ENCODE measurements at regions not wholly inside any gene's neighbourhood (a gene's known extent, or its start where the extent isn't known, plus 50 kb on each side); places are given as distances from the start of the nearest gene placed in this dataset.
"Not testable (repeated sequence)": the region's sequence is repeated elsewhere in the genome, so short reads cannot be mapped to it uniquely, and the experiment has no call there.

- DNase-seq (ENCODE audit: low read depth), result no peak
- in situ Hi-C loops (cut with HindIII; ENCODE audit: low pct_unique_long_range_greater_than_20kb, low sequenced_read_pairs), result no loop called here
Measured at GRCh38 chr11:90722552-90723190, 499.8 kb upstream of the CHORDC1 start.

- in situ Hi-C loops (cut with HindIII; ENCODE audit: low pct_unique_long_range_greater_than_20kb, low sequenced_read_pairs), result no loop called here
- DNase-seq (ENCODE audit: low read depth), result no peak
Measured at GRCh38 chr11:90717522-90717921, 494.7 kb upstream of the CHORDC1 start.

DNA sequence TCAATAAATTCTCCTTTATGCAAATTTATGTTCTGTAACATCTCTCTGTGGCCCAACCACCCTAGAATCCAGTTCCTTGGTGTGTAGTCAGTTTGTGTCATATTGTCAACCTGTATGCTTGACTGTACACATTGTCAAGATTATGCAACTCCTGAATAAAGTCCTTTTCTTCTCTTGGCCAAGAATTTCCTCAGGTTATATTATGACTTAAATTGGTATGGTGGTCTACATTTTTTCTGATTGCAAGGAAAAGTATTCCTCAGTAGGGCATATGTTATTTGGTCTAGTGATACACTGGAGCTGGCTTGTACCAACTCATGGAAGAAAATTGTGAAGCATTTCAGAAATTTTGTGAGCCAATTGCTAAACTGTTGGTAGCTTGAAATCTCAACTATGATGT, 482.8 kb upstream of the CHORDC1 start:
- in situ Hi-C loops (cut with HindIII; ENCODE audit: low pct_unique_long_range_greater_than_20kb, low sequenced_read_pairs), result no loop called here
- DNase-seq (ENCODE audit: low read depth), result no peak

DNA sequence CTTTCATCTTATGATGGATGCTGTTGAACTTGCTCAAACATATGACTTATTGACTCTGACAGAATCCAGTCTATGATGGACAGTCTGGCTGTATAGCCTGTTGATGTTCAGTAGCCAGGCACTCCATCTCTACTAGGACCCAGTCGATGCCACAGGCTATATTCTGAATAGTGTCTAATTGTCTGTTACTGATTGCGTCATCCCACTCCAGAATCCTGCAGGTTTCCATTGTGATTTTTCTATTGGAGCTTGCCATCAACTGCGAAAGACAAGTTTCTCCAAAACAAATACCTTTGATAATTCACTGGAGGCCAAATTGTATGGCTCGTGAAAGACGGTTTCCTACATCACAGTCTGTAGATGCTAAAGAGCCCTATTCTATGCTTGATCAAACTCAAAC, 481.7 kb upstream of the CHORDC1 start:
- in situ Hi-C loops (cut with HindIII; ENCODE audit: low pct_unique_long_range_greater_than_20kb, low sequenced_read_pairs), result no loop called here
- no peak for DNase-seq (ENCODE audit: low read depth)

DNA sequence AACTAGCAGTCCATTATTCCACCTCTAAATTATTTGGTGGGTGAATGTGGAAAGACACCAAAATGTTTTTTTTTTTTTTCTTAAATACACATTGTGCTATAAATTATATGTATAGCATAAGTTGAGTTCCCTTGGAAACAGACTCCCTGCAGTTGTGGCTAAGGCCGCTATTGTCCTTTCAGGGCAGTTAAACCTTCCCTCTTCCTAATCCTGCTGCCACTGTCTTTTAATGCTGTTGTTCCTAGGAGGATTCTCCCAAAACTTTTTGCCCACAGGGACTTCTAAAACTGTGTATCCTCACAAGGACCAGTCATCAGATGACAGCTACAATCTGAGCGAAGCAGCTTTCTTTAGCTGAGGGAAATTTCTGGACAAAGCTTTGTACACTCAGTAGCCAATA, 478.9 kb upstream of the CHORDC1 start:
- in situ Hi-C loops (cut with HindIII; ENCODE audit: low pct_unique_long_range_greater_than_20kb, low sequenced_read_pairs), result no loop called here

DNA sequence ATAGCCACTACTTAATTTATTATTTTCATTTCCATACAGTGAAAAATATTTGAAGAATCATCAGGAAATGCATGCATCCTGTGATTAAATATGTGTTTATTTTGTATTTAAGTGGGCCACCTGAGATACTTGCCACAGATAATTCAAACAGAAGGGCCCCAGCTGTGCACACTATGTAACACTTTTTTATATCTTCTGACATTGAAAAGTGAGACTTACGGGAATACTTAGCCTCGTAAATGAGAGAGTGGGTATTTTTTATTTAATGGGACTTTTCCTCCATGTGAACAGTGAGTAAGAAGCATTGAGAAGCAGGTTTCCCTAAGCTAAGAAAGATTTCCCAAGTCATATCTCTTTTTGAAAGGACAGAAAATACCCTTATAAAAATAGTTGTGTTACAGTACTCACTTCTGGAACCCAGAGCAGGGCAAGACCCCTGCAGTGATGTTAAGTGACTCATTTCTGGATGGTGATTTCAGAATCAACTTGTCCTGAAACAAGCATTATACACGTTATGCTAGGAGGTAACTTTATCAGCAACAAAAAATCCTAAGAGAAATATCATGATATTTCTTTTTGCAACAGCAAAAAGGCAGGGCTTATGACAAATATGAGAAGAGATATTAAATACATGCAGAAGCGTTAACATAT, 478.1 kb upstream of the CHORDC1 start:
- in situ Hi-C loops (cut with HindIII; ENCODE audit: low pct_unique_long_range_greater_than_20kb, low sequenced_read_pairs), result no loop called here

More for the DNA sequence above, 478.9 kb upstream of the CHORDC1 start:
- DNase-seq (ENCODE audit: low read depth), result no peak

GRCh38 chr11:90699791-90700400, 477.0 kb upstream of the CHORDC1 start:
- no peak for DNase-seq (ENCODE audit: low read depth)
- in situ Hi-C loops (cut with HindIII; ENCODE audit: low pct_unique_long_range_greater_than_20kb, low sequenced_read_pairs), result no loop called here

More for the DNA sequence above, 478.1 kb upstream of the CHORDC1 start:
- no peak for DNase-seq (ENCODE audit: low read depth)

DNA sequence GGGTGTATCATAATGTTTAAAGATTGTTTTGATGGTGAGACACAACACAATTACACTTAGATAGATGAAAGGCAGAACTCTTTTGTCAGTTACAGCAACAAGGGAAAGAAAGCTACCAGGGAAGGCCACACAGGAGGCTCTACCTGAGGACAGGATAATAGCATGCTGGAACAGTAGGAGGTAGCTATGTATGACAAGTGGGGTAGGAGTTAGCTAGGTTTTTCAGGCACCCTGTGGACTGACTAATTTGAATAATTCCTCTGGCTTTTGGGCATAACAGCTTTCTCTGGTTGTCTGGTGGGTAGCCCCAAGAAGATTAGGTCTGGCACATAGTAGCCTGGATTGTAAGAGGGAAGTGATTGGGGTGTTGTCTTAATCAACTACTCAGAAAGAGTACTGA, 475.4 kb upstream of the CHORDC1 start:
- in situ Hi-C loops (cut with HindIII; ENCODE audit: low pct_unique_long_range_greater_than_20kb, low sequenced_read_pairs), result no loop called here

DNA sequence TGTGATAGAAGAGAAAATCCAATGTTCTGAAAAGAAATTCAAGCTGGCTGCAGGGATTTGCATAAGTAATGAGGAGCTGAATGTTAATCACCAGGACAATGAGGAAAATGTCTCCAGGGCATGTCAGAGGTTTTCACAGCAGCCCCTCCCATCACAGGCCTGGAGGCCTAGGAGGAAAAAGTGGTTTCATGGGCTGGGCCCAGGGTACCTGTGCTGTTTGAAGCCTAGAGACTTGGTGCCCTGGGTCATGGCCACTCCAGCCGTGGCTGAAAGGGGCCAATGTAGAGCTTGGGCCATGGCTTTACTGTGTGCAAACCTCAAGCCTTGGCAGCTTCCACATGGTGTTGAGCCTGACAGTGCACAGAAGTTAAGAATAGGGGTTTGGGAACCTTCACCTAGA, 452.6 kb upstream of the CHORDC1 start:
- DNase-seq (ENCODE audit: low read depth); in situ Hi-C loops (cut with HindIII; ENCODE audit: low pct_unique_long_range_greater_than_20kb, low sequenced_read_pairs): not testable (repeated sequence)

More for the DNA sequence above, 475.4 kb upstream of the CHORDC1 start:
- DNase-seq (ENCODE audit: low read depth), result no peak

DNA sequence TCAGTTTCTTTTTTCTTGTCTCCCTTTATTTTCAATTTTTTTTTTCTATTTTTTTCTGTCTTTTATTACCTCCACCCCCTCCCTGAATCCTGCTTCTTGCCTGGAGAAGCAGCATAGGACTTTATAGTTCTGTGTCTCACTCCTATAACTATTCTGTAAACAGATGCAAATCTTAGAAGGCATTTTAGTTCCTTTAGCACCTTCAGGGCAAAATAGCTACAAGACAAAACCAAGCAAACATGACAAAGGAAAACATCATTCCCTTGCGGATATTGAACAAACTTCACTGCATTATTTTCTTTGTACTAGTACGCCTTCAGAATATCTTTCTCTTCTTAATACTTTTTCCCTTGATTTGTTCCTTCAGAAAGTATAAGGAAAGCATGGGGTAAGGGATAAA, 446.2 kb upstream of the CHORDC1 start:
- no peak for DNase-seq (ENCODE audit: low read depth)
- in situ Hi-C loops (cut with HindIII; ENCODE audit: low pct_unique_long_range_greater_than_20kb, low sequenced_read_pairs), result no loop called here

DNA sequence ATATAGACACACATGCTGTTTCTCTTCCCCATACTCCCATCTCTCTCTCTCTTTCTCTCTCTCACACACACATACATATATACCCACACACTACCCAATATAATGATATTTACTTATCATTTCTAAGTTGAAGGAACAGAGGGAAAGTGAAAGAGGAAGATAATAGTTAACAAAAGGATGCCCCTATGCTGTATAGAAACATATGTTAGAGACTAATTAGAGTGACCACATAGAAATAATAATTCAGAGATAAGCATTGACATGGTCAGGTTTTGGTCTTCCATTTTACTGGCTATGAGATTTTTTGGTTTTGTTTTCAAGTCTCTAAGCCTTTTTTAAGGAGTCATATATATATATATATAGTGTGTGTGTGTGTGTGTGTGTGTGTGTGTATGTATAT, 445.7 kb upstream of the CHORDC1 start:
- DNase-seq (ENCODE audit: low read depth), result no peak
- in situ Hi-C loops (cut with HindIII; ENCODE audit: low pct_unique_long_range_greater_than_20kb, low sequenced_read_pairs), result no loop called here

- in situ Hi-C loops (cut with HindIII; ENCODE audit: low pct_unique_long_range_greater_than_20kb, low sequenced_read_pairs), result no loop called here
- DNase-seq (ENCODE audit: low read depth), result no peak
Measured at GRCh38 chr11:90661233-90661632, 438.4 kb upstream of the CHORDC1 start.

DNA sequence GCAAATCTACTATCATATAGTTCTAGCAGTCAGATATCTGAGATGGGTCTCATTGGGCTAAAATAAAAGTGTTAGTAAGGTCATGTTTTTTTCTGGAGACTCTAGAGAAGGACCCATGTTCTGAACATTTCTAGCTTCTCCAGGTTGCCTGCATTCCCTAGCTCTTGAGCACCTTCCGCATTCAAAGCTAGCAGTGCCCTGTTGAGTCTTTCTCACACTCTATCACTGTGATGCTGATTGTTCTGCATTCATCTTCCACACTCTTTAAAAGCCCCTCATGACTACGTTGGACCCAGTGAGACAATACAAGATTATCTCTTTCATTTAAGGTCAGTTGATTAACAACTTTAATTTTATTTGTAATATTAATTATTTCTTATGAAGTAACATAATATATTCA, 433.3 kb upstream of the CHORDC1 start:
- DNase-seq (ENCODE audit: low read depth), result no peak
- in situ Hi-C loops (cut with HindIII; ENCODE audit: low pct_unique_long_range_greater_than_20kb, low sequenced_read_pairs), result no loop called here

DNA sequence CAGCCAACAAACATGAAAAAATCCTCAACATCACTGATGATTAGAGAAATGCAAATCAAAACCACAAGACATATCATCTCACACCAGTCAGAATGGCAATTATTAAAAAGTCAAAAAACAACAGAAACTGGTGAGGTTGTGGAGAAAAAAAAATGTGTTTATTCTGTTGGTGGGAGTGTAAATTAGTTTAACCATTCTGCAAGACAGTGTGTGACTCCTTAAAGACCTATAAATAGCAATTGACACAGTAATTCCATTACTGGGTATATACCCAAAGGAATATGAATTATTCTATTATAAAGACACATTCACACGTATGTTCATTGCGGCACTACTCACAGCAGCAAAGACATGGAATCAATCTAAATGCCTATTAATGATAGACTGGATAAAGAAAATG, 427.3 kb upstream of the CHORDC1 start:
- no peak for DNase-seq (ENCODE audit: low read depth)
- in situ Hi-C loops (cut with HindIII; ENCODE audit: low pct_unique_long_range_greater_than_20kb, low sequenced_read_pairs), result no loop called here

DNA sequence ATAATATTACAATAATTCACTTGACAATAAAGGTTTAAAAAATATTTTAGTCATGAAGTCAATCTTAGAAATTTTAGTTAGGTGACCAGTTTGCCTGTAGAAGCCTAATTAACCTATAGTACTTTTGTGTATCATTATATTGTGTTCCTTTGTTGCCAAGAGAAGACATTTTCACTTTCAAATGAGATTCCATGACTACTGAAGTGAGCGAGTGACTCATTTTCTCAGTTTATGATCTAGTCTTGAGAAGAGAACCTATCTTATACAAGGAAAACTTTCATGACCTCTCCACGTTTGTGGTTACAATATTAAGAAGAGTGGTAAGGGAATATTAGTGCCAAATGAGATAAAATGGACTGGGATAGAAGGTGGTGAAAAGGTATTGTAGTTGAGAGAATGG, 423.9 kb upstream of the CHORDC1 start:
- peak; percentile 29 for DNase-seq (ENCODE audit: low read depth)
- in situ Hi-C loops (cut with HindIII; ENCODE audit: low pct_unique_long_range_greater_than_20kb, low sequenced_read_pairs), result no loop called here

GRCh38 chr11:90646266-90646665, 423.4 kb upstream of the CHORDC1 start:
- in situ Hi-C loops (cut with HindIII; ENCODE audit: low pct_unique_long_range_greater_than_20kb, low sequenced_read_pairs), result no loop called here
- no peak for DNase-seq (ENCODE audit: low read depth)

GRCh38 chr11:90639461-90639993, 416.7 kb upstream of the CHORDC1 start:
- in situ Hi-C loops (cut with HindIII; ENCODE audit: low pct_unique_long_range_greater_than_20kb, low sequenced_read_pairs), result no loop called here
- DNase-seq (ENCODE audit: low read depth), result peak; percentile 2

GRCh38 chr11:90635886-90636285, 413.0 kb upstream of the CHORDC1 start:
- in situ Hi-C loops (cut with HindIII; ENCODE audit: low pct_unique_long_range_greater_than_20kb, low sequenced_read_pairs), result no loop called here
- DNase-seq (ENCODE audit: low read depth), result no peak

- DNase-seq (ENCODE audit: low read depth), result no peak
- in situ Hi-C loops (cut with HindIII; ENCODE audit: low pct_unique_long_range_greater_than_20kb, low sequenced_read_pairs), result no loop called here
Measured at GRCh38 chr11:90635151-90635550, 412.3 kb upstream of the CHORDC1 start.

Data from Caki2 (cell line).